MM.1S (cell line): ENCODE measurements at regions not wholly inside any gene's neighbourhood (a gene's known extent, or its start where the extent isn't known, plus 50 kb on each side); places are given as distances from the start of the nearest gene placed in this dataset.

Source experiments
- EZH2 ChIP-seq: fragments of 300-600 bp; sonication (generic); optimal IDR thresholded peaks from 2 replicates; pipeline ENCODE3; 2017; ENCODE audit warnings: low read depth, mild to moderate bottlenecking, antibody characterized with exemption, low read length, mixed read lengths
- EZH2phosphoT487 ChIP-seq: fragments of 300-600 bp; sonication (generic); IDR thresholded peaks from 2 replicates; pipeline ENCODE4 v1.6.1; 2018; ENCODE audit warnings: antibody characterized with exemption, low read length
- TF ChIP-seq, protein P1 (sequence below): fragments of 300-600 bp; sonication (generic); IDR thresholded peaks from 2 replicates; pipeline ENCODE4 v1.5.1; 2016; ENCODE audit warnings: antibody characterized with exemption, low read length, mixed read lengths

DNA sequence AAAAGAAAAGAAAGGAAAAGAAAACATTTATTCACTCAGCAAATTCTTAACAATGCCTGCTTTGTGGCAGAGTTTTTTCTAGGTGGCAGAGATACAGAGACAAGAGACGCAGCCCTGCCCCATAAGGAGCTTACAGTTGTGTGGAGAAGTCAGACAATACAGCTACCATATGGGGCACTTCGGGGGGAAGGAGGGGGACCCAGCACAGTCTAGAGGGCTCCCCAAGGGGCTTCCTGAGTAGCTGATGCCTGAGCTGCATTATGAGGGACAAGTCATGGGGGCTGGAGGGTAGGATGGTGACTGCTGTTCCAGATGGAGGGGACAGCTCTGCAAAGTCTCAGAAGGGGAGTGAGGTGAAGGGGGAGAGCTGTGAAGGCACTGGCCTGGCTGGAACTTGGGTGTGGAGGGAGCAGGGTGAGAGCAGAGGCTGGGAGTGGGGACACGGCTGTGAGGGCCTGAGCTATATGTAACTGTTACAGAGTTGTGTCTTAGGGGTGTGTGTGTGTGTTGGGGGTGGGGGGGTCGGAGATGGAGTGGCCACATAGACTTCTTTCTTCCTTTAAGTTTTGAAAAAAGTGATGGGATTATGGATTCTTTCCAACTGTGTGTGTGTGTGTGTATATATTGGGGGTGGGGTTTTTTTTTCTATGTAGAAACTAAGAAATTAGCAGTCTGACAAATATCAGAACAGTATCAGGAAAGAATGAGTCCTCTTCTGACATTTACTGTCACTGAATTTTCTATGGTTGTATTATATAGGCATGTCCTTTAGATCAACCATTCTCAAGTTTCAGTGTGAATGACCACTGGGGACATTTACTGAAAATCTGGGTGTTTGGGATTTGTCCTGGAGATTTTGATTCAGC, 66.0 kb upstream of the HAAO start:
- TF ChIP-seq, protein P1, sequence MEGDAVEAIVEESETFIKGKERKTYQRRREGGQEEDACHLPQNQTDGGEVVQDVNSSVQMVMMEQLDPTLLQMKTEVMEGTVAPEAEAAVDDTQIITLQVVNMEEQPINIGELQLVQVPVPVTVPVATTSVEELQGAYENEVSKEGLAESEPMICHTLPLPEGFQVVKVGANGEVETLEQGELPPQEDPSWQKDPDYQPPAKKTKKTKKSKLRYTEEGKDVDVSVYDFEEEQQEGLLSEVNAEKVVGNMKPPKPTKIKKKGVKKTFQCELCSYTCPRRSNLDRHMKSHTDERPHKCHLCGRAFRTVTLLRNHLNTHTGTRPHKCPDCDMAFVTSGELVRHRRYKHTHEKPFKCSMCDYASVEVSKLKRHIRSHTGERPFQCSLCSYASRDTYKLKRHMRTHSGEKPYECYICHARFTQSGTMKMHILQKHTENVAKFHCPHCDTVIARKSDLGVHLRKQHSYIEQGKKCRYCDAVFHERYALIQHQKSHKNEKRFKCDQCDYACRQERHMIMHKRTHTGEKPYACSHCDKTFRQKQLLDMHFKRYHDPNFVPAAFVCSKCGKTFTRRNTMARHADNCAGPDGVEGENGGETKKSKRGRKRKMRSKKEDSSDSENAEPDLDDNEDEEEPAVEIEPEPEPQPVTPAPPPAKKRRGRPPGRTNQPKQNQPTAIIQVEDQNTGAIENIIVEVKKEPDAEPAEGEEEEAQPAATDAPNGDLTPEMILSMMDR = no peak
- TF ChIP-seq EZH2 (no peak), EZH2phosphoT487 (no peak)
